ENCODE measurements at regions not wholly inside any gene's neighbourhood (a gene's known extent, or its start where the extent isn't known, plus 50 kb on each side); places are given as distances from the start of the nearest gene placed in this dataset.

DNA sequence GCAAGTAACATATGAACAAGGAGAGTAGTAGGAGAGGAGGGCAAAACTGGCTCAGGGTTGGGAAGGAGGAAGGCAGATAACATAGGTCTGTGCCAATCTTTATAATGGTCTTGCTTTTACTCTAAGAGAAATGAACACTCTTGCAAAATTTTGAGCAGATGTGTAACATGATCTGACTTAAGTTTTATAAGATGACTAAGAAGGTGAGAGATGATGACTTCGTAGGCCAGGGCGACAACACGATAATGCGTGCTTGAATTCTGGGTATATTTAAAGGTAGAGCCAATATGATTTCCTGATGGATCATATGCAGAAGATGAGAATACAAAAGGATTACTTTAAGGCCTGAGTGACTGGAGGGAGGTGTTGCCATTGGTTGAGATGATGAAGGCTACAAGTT lies 265.4 kb upstream of the KCNMB2 start:
- no peak for TF ChIP-seq CTCF (IDR thresholded peaks at IDR 0.05)
- no peak for TF ChIP-seq POLR2A (IDR thresholded peaks at IDR 0.05)

Data from heart left ventricle (tissue), 13 donors.